C4-2B (cell line): ENCODE measurements at regions not wholly inside any gene's neighbourhood (a gene's known extent, or its start where the extent isn't known, plus 50 kb on each side); places are given as distances from the start of the nearest gene placed in this dataset.

Source experiments
- CTCF ChIP-seq: fragments of 450-650 bp; conservative IDR thresholded peaks from 2 replicates; pipeline ENCODE4 v1.5.1; 2017; ENCODE audit warnings: mild to moderate bottlenecking
- ZFX ChIP-seq: fragments of 450-650 bp; IDR thresholded peaks from 2 replicates; pipeline ENCODE4 v1.6.1; 2017

- TF ChIP-seq CTCF: no peak
- no peak for TF ChIP-seq ZFX
Measured at GRCh38 chr1:58398714-58399113, 147.8 kb downstream of the OMA1 start.
